B cell (primary cell): ENCODE measurements at regions not wholly inside any gene's neighbourhood (a gene's known extent, or its start where the extent isn't known, plus 50 kb on each side); places are given as distances from the start of the nearest gene placed in this dataset.

ENCODE experiments used
- ATAC-seq: fragments of 200-7000 bp; cut with Tn5 transposase; one replicate; pipeline ENCODE4 v1.10.0; 2021; ENCODE audit warnings: low read depth, mild to moderate bottlenecking, moderate number of reproducible peaks, moderate library complexity
- CTCF ChIA-PET: fragments of 350-600 bp; sonication (Branson Sonifier 250); formaldehyde crosslinking; loops from one replicate; lab custom pipeline; 2021; ENCODE audit warnings: antibody characterized with exemption, inconsistent platforms; lab: Charles Lee
- POLR2A ChIA-PET: fragments of 350-600 bp; sonication (Branson Sonifier 250); formaldehyde crosslinking; loops from one replicate; lab custom pipeline; 2021; ENCODE audit warnings: antibody characterized with exemption; lab: Charles Lee
- DNase-seq: peaks from one replicate; pipeline ENCODE4 v3.0.0; 2013
- H2AFZ ChIP-seq: 2 replicates; pipeline ENCODE4 v1.6.1; 2012; ENCODE audit warnings: mild to moderate bottlenecking, low read depth, low read length; ENCODE audit not compliant: insufficient read depth, poor library complexity, severe bottlenecking
- H3K27ac ChIP-seq, 2 donors: 1 replicate in 1 of 2; 2 replicates in 1 of 2; pipeline ENCODE4 v1.5.1; 2012 to 2013; ENCODE audit warnings: low read length in 2 of 2, mild to moderate bottlenecking in 2 of 2, moderate library complexity in 1 of 2
- H3K27me3 ChIP-seq, 4 experiments: fragments of 200-600 bp in 1 of 4; sonication (generic) in 1 of 4; replicated peaks in 1 of 4; 1 replicate in 2 of 4; 2 replicates in 2 of 4; pipeline versions ENCODE4 v1.6.1 to v1.7.0; 2013 to 2016; ENCODE audit warnings: low read length in 3 of 4, mild to moderate bottlenecking in 2 of 4, mixed read lengths in 1 of 4, moderate library complexity in 1 of 4; ENCODE audit not compliant: insufficient read depth in 4 of 4, control insufficient read depth in 3 of 4; ENCODE audit errors: control extremely low read depth in 1 of 4
- H3K36me3 ChIP-seq, 2 experiments: replicated peaks in 1 of 2; 1 replicate in 1 of 2; 2 replicates in 1 of 2; pipeline versions ENCODE4 v1.6.1 to v1.7.1; 2013; ENCODE audit warnings: low read length in 1 of 2; ENCODE audit not compliant: insufficient read depth in 2 of 2, control insufficient read depth in 1 of 2; ENCODE audit errors: control extremely low read depth in 1 of 2, extremely low read depth in 1 of 2
- H3K4me1 ChIP-seq, 2 donors: fragments of 200-600 bp in 1 of 2; sonication (generic) in 1 of 2; 1 replicate in 1 of 2; 2 replicates in 1 of 2; pipeline versions ENCODE4 v1.5.1 to v1.6.1; 2013 to 2017; ENCODE audit warnings: low read length in 2 of 2; ENCODE audit not compliant: control insufficient read depth in 2 of 2, insufficient read depth in 2 of 2
- H3K4me2 ChIP-seq: replicated peaks from 2 replicates; pipeline ENCODE3; 2012; ENCODE audit warnings: mild to moderate bottlenecking, low read depth, low read length; ENCODE audit not compliant: poor library complexity, severe bottlenecking
- H3K4me3 ChIP-seq, 5 experiments: fragments of 200-600 bp in 1 of 5; sonication (generic) in 1 of 5; 1 replicate in 3 of 5; 2 replicates in 2 of 5; pipeline versions ENCODE4 v1.5.1 to v1.7.0; 2011 to 2016; ENCODE audit warnings: low read length in 4 of 5, mild to moderate bottlenecking in 4 of 5, low read depth in 2 of 5, control low read depth in 1 of 5, moderate library complexity in 1 of 5; ENCODE audit not compliant: insufficient read depth in 1 of 5; ENCODE audit errors: control extremely low read depth in 1 of 5, extremely low read depth in 1 of 5
- H3K79me2 ChIP-seq: fragments of 200-600 bp; sonication (generic); one replicate; pipeline ENCODE4 v1.6.0; 2016; ENCODE audit warnings: low read length; ENCODE audit not compliant: control insufficient read depth, insufficient read depth
- H3K9ac ChIP-seq: fragments of 200-600 bp; sonication (generic); 2 replicates; pipeline ENCODE4 v1.6.1; 2017; ENCODE audit warnings: mild to moderate bottlenecking, low read length, moderate library complexity
- H3K9me3 ChIP-seq, 3 donors: one replicate each; pipeline versions ENCODE4 v1.6.1 to v1.7.1; 2013; ENCODE audit warnings: low read length in 2 of 3; ENCODE audit not compliant: control insufficient read depth in 2 of 3, insufficient read depth in 1 of 3; ENCODE audit errors: control extremely low read depth in 1 of 3
- H4K20me1 ChIP-seq: 2 replicates; pipeline ENCODE4 v1.6.0; 2012; ENCODE audit warnings: mild to moderate bottlenecking, low read length; ENCODE audit not compliant: insufficient read depth, control insufficient read depth, poor library complexity, severe bottlenecking
- H3K27ac Mint-ChIP-seq: one replicate; pipeline ENCODE4 v1.8.0; 2021; ENCODE audit warnings: mixed read lengths
- H3K27me3 Mint-ChIP-seq: one replicate; pipeline ENCODE4 v1.8.0; 2021; ENCODE audit warnings: mixed read lengths
- H3K4me1 Mint-ChIP-seq: one replicate; pipeline ENCODE4 v1.8.0; 2021; ENCODE audit warnings: mixed read lengths
- H3K4me3 Mint-ChIP-seq: one replicate; pipeline ENCODE4 v1.8.0; 2021; ENCODE audit warnings: mixed read lengths
- H3K9me3 Mint-ChIP-seq: one replicate; pipeline ENCODE4 v1.8.0; 2022; ENCODE audit warnings: mixed read lengths; ENCODE audit not compliant: insufficient read depth
- EZH2 ChIP-seq: IDR thresholded peaks from 2 replicates; pipeline ENCODE4 v1.6.1; 2012; ENCODE audit warnings: borderline replicate concordance, low read depth, mild to moderate bottlenecking, moderate library complexity, low read length; ENCODE audit not compliant: insufficient read depth, poor library complexity, severe bottlenecking
- WGBS: methylation state at CpG from one replicate; pipeline ENCODE4 v1.1.5; 2013; ENCODE audit warnings: missing lambda C conversion rate; ENCODE audit not compliant: insufficient coverage; 5-methylcytosine and 5-hydroxymethylcytosine counted together
- intact Hi-C: fragments of 100-400 bp; cut with micrococcal nuclease; formaldehyde crosslinking; loops from one replicate; pipeline ENCODE4 v1.10.0; 2022
- TF ChIP-seq, protein P1 (sequence below): fragments of 200-600 bp; IDR thresholded peaks from one replicate; pipeline ENCODE4 v1.8.0; 2022; ENCODE audit warnings: antibody characterized with exemption, mild to moderate bottlenecking

DNA sequence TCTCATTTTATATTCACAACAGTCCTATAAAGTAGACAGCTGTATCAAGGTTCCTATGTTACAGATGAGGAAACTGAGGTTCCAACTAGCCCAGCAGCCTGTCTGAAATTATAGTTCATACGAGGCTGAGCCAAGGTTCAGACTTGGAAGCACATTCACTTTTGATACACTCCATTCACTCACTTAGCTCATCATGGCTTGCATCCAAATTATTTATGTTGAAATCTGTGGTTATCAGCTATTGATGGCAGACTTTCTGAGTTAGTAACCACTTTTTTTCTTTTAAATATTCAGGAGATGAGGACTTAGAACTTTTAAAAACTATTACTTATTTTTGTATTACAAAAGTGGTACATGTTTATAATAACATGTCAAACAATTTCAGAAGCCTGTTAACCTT is 188.2 kb downstream of the MTX2 start:
- no peak for DNase-seq
- no peak for ATAC-seq
- Histone ChIP-seq H3K36me3 (no peaks in the 10 kb centered on the region), H3K27me3 (peaks cover 0 to 9% (median 2%) of the 10 kb centered on the region in 4 experiments), H3K4me1 (no peaks in the 10 kb centered on the region), H2AFZ (no peak overlapping the region), H3K79me2 (no peaks in the 10 kb centered on the region), H3K9ac (no peak overlapping the region), H3K27ac (no peak overlapping the region), H3K4me2 (no peak overlapping the region), H3K9me3 (no peaks in the 10 kb centered on the region), H4K20me1 (no peaks in the 10 kb centered on the region), H3K4me3 (no peak overlapping the region)
- WGBS: no CpG with 5 or more reads among the region's 1 CpG
- Mint-ChIP-seq H3K27me3 (peaks cover 43% of the 10 kb centered on the region), H3K9me3 (no peaks in the 10 kb centered on the region), H3K27ac (no peak overlapping the region), H3K4me1 (peaks cover 3% of the 10 kb centered on the region), H3K4me3 (no peak overlapping the region)
- TF ChIP-seq, protein P1, sequence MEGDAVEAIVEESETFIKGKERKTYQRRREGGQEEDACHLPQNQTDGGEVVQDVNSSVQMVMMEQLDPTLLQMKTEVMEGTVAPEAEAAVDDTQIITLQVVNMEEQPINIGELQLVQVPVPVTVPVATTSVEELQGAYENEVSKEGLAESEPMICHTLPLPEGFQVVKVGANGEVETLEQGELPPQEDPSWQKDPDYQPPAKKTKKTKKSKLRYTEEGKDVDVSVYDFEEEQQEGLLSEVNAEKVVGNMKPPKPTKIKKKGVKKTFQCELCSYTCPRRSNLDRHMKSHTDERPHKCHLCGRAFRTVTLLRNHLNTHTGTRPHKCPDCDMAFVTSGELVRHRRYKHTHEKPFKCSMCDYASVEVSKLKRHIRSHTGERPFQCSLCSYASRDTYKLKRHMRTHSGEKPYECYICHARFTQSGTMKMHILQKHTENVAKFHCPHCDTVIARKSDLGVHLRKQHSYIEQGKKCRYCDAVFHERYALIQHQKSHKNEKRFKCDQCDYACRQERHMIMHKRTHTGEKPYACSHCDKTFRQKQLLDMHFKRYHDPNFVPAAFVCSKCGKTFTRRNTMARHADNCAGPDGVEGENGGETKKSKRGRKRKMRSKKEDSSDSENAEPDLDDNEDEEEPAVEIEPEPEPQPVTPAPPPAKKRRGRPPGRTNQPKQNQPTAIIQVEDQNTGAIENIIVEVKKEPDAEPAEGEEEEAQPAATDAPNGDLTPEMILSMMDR: no peak
- TF ChIP-seq EZH2: no peak
- CTCF ChIA-PET: interaction anchor here (1.0 to 3.9 kb wide), 3 partner anchors 8 to 331 kb away, joined by 4 to 26 read pairs (median 4); no protein-coding TSS in a partner anchor
- intact Hi-C loops: loop anchor here (5.0 kb wide), 1 partner anchor 95 kb away; no protein-coding TSS in a partner anchor
- POLR2A ChIA-PET: no interaction called here

DNA sequence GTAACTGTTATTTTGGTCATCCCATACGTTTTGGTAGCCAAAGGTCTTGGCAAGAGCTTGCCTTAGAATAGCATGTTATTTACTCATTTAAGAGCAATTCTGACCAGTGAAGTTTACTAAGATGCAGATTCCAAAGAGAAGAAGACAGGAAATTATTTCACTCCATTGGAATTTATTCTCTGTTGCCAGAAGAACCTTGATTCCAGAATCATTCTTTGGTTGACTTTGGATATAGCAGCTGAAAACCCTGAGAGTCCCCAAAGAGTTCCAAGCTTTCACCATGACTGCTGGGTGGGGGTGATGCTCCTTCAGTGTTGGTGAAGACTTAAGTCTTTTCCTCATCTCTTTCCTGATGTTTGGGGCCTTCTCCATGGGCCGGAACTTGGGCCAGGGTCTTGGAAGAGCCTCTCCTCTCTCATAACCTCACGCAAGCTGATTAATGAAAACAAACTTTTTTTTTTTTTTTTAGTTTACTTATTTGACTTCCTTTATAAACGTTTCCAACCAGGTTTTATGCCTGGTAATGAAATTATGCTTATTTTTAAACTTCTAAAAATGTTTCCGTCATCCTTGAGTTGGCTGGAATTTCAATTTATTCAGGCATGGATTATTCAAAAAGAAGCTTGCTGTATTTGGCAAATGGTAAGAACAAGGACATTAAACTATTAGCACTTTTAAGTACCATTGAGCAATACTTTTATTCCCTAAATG is 192.0 kb downstream of the MTX2 start:
- Histone ChIP-seq H3K4me1 (no peaks in the 10 kb centered on the region), H3K36me3 (no peaks in the 10 kb centered on the region), H3K9ac (no peak overlapping the region), H3K27me3 (peaks cover 0 to 16% (median 1%) of the 10 kb centered on the region in 4 experiments), H3K79me2 (no peaks in the 10 kb centered on the region), H4K20me1 (no peaks in the 10 kb centered on the region), H3K27ac (no peak overlapping the region), H2AFZ (no peak overlapping the region), H3K4me2 (no peak overlapping the region), H3K4me3 (no peak overlapping the region), H3K9me3 (no peaks in the 10 kb centered on the region)
- no CpG with 5 or more reads among the region's 5 CpGs for WGBS
- Mint-ChIP-seq H3K4me1 (no peaks in the 10 kb centered on the region), H3K9me3 (no peaks in the 10 kb centered on the region), H3K4me3 (no peak overlapping the region), H3K27ac (no peak overlapping the region), H3K27me3 (peaks cover 61% of the 10 kb centered on the region)
- ChIA-PET POLR2A (no interaction called here), CTCF (interaction anchor here (0.7 kb wide), 2 partner anchors 13 to 15 kb away, joined by 3 read pairs; no protein-coding TSS in a partner anchor)
- ATAC-seq: no peak
- intact Hi-C loops: no loop called here
- DNase-seq: no peak
- TF ChIP-seq EZH2: no peak
- TF ChIP-seq, protein P1: no peak
